Smooth muscle cell (in vitro differentiated cells): ENCODE measurements at regions not wholly inside any gene's neighbourhood (a gene's known extent, or its start where the extent isn't known, plus 50 kb on each side); places are given as distances from the start of the nearest gene placed in this dataset.

Experiments
- DNase-seq: peaks from one replicate; lab custom pipeline; 2025; ENCODE audit not compliant: unreplicated experiment; lab: John Stamatoyannopoulos, UW
- H2AFZ ChIP-seq: fragments of 200-600 bp; sonication (generic); 2 replicates; pipeline ENCODE4 v1.6.0; 2016; ENCODE audit warnings: antibody characterized with exemption, low read depth, mild to moderate bottlenecking
- H3F3A ChIP-seq: fragments of 200-600 bp; sonication (generic); 2 replicates; pipeline ENCODE4 v1.6.0; 2017; ENCODE audit warnings: antibody characterized with exemption, low read depth
- H3K27ac ChIP-seq: fragments of 200-600 bp; sonication (generic); 2 replicates; pipeline ENCODE4 v1.5.1; 2016; ENCODE audit warnings: low read depth, mild to moderate bottlenecking
- H3K27me3 ChIP-seq: fragments of 200-600 bp; sonication (generic); 2 replicates; pipeline ENCODE4 v1.6.1; 2016; ENCODE audit warnings: low read depth, mild to moderate bottlenecking
- H3K36me3 ChIP-seq: fragments of 200-600 bp; sonication (generic); 2 replicates; pipeline ENCODE4 v1.5.1; 2016; ENCODE audit warnings: low read depth
- H3K4me1 ChIP-seq: fragments of 200-600 bp; sonication (generic); 2 replicates; pipeline ENCODE4 v1.5.1; 2016; ENCODE audit warnings: low read depth
- H3K4me2 ChIP-seq: fragments of 200-600 bp; sonication (generic); 2 replicates; pipeline ENCODE4 v1.6.0; 2016; ENCODE audit warnings: mild to moderate bottlenecking
- H3K4me3 ChIP-seq: fragments of 200-600 bp; sonication (generic); 2 replicates; pipeline ENCODE4 v1.5.1; 2016; ENCODE audit warnings: mild to moderate bottlenecking
- H3K79me2 ChIP-seq: fragments of 200-600 bp; sonication (generic); 2 replicates; pipeline ENCODE4 v1.6.0; 2016; ENCODE audit warnings: low read depth, mild to moderate bottlenecking
- H3K9ac ChIP-seq: fragments of 200-600 bp; sonication (generic); 2 replicates; pipeline ENCODE4 v1.6.0; 2016; ENCODE audit warnings: low read depth
- H3K9me3 ChIP-seq: fragments of 200-600 bp; sonication (generic); replicated peaks from 2 replicates; pipeline ENCODE4 v1.5.1; 2016; ENCODE audit warnings: low read depth
- H4K20me1 ChIP-seq: fragments of 200-600 bp; sonication (generic); 2 replicates; pipeline ENCODE4 v1.6.0; 2016; ENCODE audit warnings: low read depth
- CTCF ChIP-seq: fragments of 200-600 bp; sonication (generic); IDR thresholded peaks from 2 replicates; pipeline ENCODE4 v1.5.1; 2017; ENCODE audit warnings: borderline replicate concordance, mild to moderate bottlenecking, antibody characterized with exemption; ENCODE audit not compliant: insufficient read depth, poor library complexity, severe bottlenecking
- WGBS: methylation state at CpG from one replicate; pipeline ENCODE4 v1.1.7; 2016; ENCODE audit warnings: low lambda C conversion rate; 5-methylcytosine and 5-hydroxymethylcytosine counted together

GRCh38 chr7:22633954-22634474, 93.0 kb upstream of the IL6 start:
- Histone ChIP-seq H3F3A (peaks cover 6% of the 10 kb centered on the region), H3K4me1 (peaks cover 8% of the 10 kb centered on the region), H3K27ac (no peak overlapping the region), H3K4me2 (no peak overlapping the region), H3K4me3 (no peak overlapping the region), H2AFZ (no peak overlapping the region), H4K20me1 (no peaks in the 10 kb centered on the region), H3K36me3 (no peaks in the 10 kb centered on the region), H3K9ac (no peak overlapping the region), H3K9me3 (no peaks in the 10 kb centered on the region), H3K79me2 (no peaks in the 10 kb centered on the region), H3K27me3 (no peaks in the 10 kb centered on the region)
- WGBS = 72% methylated on average over 3 of the region's 3 CpGs
- no peak for TF ChIP-seq CTCF
- no peak for DNase-seq

DNA sequence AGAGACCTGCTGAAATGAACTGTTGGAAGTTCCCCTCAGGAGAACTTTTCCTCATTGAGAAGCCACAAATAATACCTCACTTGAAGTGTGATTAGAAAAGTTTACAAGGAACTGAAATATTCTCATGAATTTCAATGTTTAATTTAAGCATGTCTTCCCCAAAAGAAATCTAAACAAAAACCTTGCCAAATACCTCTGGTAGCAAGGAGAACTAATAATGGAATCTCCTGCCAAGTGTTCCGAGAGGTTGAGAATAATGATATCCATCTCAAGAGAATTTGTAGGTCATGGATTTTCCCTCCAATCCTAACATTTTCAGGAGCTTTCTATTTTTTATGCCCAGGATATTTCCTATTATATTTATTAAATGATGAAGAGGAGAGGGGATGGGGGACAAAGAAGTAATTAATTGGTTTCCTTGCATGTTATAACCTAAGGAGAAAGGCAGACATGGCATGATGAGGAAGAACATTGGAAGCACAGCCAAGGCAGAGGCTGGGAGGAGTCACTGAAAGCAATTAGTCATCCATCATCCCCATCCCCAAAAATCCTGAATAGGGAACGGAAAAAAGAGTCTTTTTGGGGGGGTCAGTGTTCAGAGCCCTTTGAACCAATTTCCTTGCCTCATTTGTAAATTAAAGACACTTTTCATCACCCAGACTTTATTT, 93.6 kb upstream of the IL6 start:
- TF ChIP-seq CTCF = no peak
- Histone ChIP-seq H3F3A (peaks cover 6% of the 10 kb centered on the region), H3K9ac (no peak overlapping the region), H3K36me3 (no peaks in the 10 kb centered on the region), H3K4me1 (peaks cover 8% of the 10 kb centered on the region), H3K79me2 (no peaks in the 10 kb centered on the region), H3K4me3 (no peak overlapping the region), H4K20me1 (no peaks in the 10 kb centered on the region), H3K9me3 (no peaks in the 10 kb centered on the region), H2AFZ (no peak overlapping the region), H3K27ac (no peak overlapping the region), H3K4me2 (no peak overlapping the region), H3K27me3 (no peaks in the 10 kb centered on the region)
- DNase-seq = no peak
- 84% methylated on average over 2 of the region's 2 CpGs for WGBS

DNA sequence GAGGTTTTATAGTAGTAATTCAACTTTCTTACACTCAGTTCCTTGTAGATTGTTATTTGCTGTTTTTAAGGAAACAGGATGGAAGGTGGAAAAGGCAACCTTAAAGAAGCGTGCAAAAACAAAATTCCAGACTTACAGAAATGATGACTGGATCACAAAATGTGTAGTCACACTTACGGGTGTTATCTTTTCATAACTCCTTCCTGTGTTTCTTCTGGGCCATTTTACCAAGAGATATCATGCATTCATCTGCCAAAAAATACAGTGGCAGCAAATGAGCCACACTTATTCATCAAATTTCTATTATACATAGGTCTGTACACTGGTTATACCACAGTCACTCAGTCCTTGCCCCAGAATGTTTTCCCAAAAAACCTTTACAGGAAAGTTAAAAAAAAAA, 94.3 kb upstream of the IL6 start:
- no peak for TF ChIP-seq CTCF
- Histone ChIP-seq H2AFZ (no peak overlapping the region), H3K79me2 (no peaks in the 10 kb centered on the region), H3K9ac (no peak overlapping the region), H3K4me3 (no peak overlapping the region), H3F3A (peaks cover 6% of the 10 kb centered on the region), H4K20me1 (no peaks in the 10 kb centered on the region), H3K27me3 (no peaks in the 10 kb centered on the region), H3K4me2 (no peak overlapping the region), H3K27ac (no peak overlapping the region), H3K9me3 (no peaks in the 10 kb centered on the region), H3K36me3 (no peaks in the 10 kb centered on the region), H3K4me1 (peaks cover 8% of the 10 kb centered on the region)
- DNase-seq = no peak
- 61% methylated on average over 2 of the region's 2 CpGs for WGBS

- DNase-seq = no peak
- H3K36me3 ChIP-seq = no peaks in the 10 kb centered on the region
- no peak overlapping the region for H3K4me2 ChIP-seq
- H3K79me2 ChIP-seq = no peaks in the 10 kb centered on the region
- TF ChIP-seq CTCF = no peak
- H3K9me3 ChIP-seq = no peaks in the 10 kb centered on the region
- no peak overlapping the region for H2AFZ ChIP-seq
- H3K27ac ChIP-seq = no peak overlapping the region
- 38% methylated on average over 2 of the region's 2 CpGs for WGBS
- no peak overlapping the region for H3K4me3 ChIP-seq
- H3F3A ChIP-seq = peaks cover 6% of the 10 kb centered on the region
- H3K4me1 ChIP-seq = peaks cover 8% of the 10 kb centered on the region
- H3K27me3 ChIP-seq = no peaks in the 10 kb centered on the region
- no peak overlapping the region for H3K9ac ChIP-seq
- no peaks in the 10 kb centered on the region for H4K20me1 ChIP-seq
Observed at GRCh38 chr7:22631730-22632129, 95.3 kb upstream of the IL6 start.
